H9 (cell line): ENCODE measurements at regions not wholly inside any gene's neighbourhood (a gene's known extent, or its start where the extent isn't known, plus 50 kb on each side); places are given as distances from the start of the nearest gene placed in this dataset.

Experiments
- DNase-seq: peaks from one replicate; pipeline ENCODE4 v3.0.0-alpha.2; 2017
- H2AFZ ChIP-seq: one replicate; pipeline ENCODE4 v1.6.1; 2013; ENCODE audit warnings: mild to moderate bottlenecking, low read length, control low read depth, moderate library complexity
- H2AK5ac ChIP-seq: 2 replicates; pipeline ENCODE4 v1.6.1; 2013; ENCODE audit warnings: low read length, control low read depth, mixed read lengths; ENCODE audit not compliant: insufficient read length
- H2BK120ac ChIP-seq: one replicate; pipeline ENCODE4 v1.6.1; 2013; ENCODE audit warnings: low read depth, mild to moderate bottlenecking, low read length, control low read depth, inconsistent platforms; ENCODE audit not compliant: poor library complexity, severe bottlenecking
- H2BK12ac ChIP-seq: 2 replicates; pipeline ENCODE4 v1.6.1; 2013; ENCODE audit warnings: low read length, control low read depth, mixed read lengths, low read depth; ENCODE audit not compliant: insufficient read length
- H2BK15ac ChIP-seq: 2 replicates; pipeline ENCODE4 v1.6.1; 2013; ENCODE audit warnings: low read depth, low read length, control low read depth
- H2BK20ac ChIP-seq: one replicate; pipeline ENCODE4 v1.6.1; 2013; ENCODE audit warnings: low read depth, mild to moderate bottlenecking, low read length, control low read depth, inconsistent platforms; ENCODE audit not compliant: poor library complexity, severe bottlenecking
- H2BK5ac ChIP-seq: 2 replicates; pipeline ENCODE4 v1.6.1; 2013; ENCODE audit warnings: low read length, control low read depth, mixed read lengths; ENCODE audit not compliant: insufficient read length
- H3K14ac ChIP-seq: 2 replicates; pipeline ENCODE4 v1.6.1; 2013; ENCODE audit warnings: low read length, control low read depth; ENCODE audit not compliant: insufficient read depth
- H3K18ac ChIP-seq: 2 replicates; pipeline ENCODE4 v1.6.1; 2013; ENCODE audit warnings: low read depth, mild to moderate bottlenecking, mixed read lengths, low read length, control low read depth; ENCODE audit not compliant: insufficient read length
- H3K23ac ChIP-seq: 2 replicates; pipeline ENCODE4 v1.6.1; 2013; ENCODE audit warnings: low read length, control low read depth, mixed read lengths, low read depth; ENCODE audit not compliant: insufficient read length
- H3K23me2 ChIP-seq: 2 replicates; pipeline ENCODE4 v1.6.1; 2013; ENCODE audit warnings: low read depth, mild to moderate bottlenecking, mixed read lengths, low read length, control low read depth; ENCODE audit not compliant: insufficient read length, poor library complexity, severe bottlenecking
- H3K27ac ChIP-seq: 2 replicates; pipeline ENCODE4 v1.5.1; 2013; ENCODE audit warnings: low read length, control low read depth, mixed read lengths, low read depth; ENCODE audit not compliant: insufficient read length
- H3K27me3 ChIP-seq: 2 replicates; pipeline ENCODE4 v1.6.1; 2013; ENCODE audit warnings: low read length, control low read depth, inconsistent platforms; ENCODE audit not compliant: insufficient read depth
- H3K4ac ChIP-seq: 2 replicates; pipeline ENCODE4 v1.6.1; 2013; ENCODE audit warnings: low read depth, mild to moderate bottlenecking, control low read depth, inconsistent platforms, low read length, moderate library complexity
- H3K4me1 ChIP-seq: 2 replicates; pipeline ENCODE4 v1.6.1; 2013; ENCODE audit warnings: low read length, control low read depth, inconsistent platforms; ENCODE audit not compliant: insufficient read depth
- H3K4me2 ChIP-seq: 2 replicates; pipeline ENCODE4 v1.6.1; 2013; ENCODE audit warnings: low read length, control low read depth, mixed read lengths; ENCODE audit not compliant: insufficient read length, insufficient read depth
- H3K56ac ChIP-seq: 2 replicates; pipeline ENCODE4 v1.6.1; 2013; ENCODE audit warnings: low read depth, mild to moderate bottlenecking, mixed read lengths, low read length, control low read depth; ENCODE audit not compliant: insufficient read length
- H3K79me1 ChIP-seq: 2 replicates; pipeline ENCODE4 v1.6.1; 2013; ENCODE audit warnings: low read depth, mild to moderate bottlenecking, moderate library complexity, low read length, control low read depth, inconsistent platforms; ENCODE audit not compliant: insufficient read depth, poor library complexity, severe bottlenecking
- H3K79me2 ChIP-seq: 2 replicates; pipeline ENCODE4 v1.6.1; 2013; ENCODE audit warnings: low read length, control low read depth, inconsistent platforms; ENCODE audit not compliant: insufficient read depth
- H3K9ac ChIP-seq: 2 replicates; pipeline ENCODE4 v1.6.1; 2013; ENCODE audit warnings: low read length, control low read depth, mixed read lengths; ENCODE audit not compliant: insufficient read length; ENCODE audit errors: extremely low read depth
- H3K9me3 ChIP-seq: one replicate; pipeline ENCODE4 v1.6.1; 2013; ENCODE audit warnings: low read depth, low read length, inconsistent platforms; ENCODE audit not compliant: control insufficient read depth
- H3T11ph ChIP-seq: one replicate; pipeline ENCODE4 v1.6.1; 2013; ENCODE audit warnings: mild to moderate bottlenecking, low read length, control low read depth, inconsistent platforms
- H4K20me1 ChIP-seq: one replicate; pipeline ENCODE4 v1.6.1; 2013; ENCODE audit not compliant: control insufficient read depth, insufficient read length, insufficient read depth
- H4K5ac ChIP-seq: 2 replicates; pipeline ENCODE4 v1.6.1; 2013; ENCODE audit warnings: low read depth, mild to moderate bottlenecking, mixed read lengths, low read length, control low read depth; ENCODE audit not compliant: insufficient read length
- H4K8ac ChIP-seq: replicated peaks from 2 replicates; pipeline ENCODE4 v1.6.1; 2013; ENCODE audit warnings: low read length, control low read depth, mixed read lengths, low read depth; ENCODE audit not compliant: insufficient read length
- H4K91ac ChIP-seq: 2 replicates; pipeline ENCODE4 v1.6.1; 2013; ENCODE audit warnings: low read depth, mild to moderate bottlenecking, moderate library complexity, mixed read lengths, low read length, control low read depth; ENCODE audit not compliant: insufficient read length
- H3K27ac Mint-ChIP-seq, 3 experiments: 2 replicates in 2 of 3; 3 replicates in 1 of 3; pipeline ENCODE4 v1.8.0; 2020 to 2021; ENCODE audit warnings: mixed read lengths in 3 of 3, mild to moderate bottlenecking in 1 of 3, moderate library complexity in 1 of 3
- H3K27me3 Mint-ChIP-seq: 2 replicates; pipeline ENCODE4 v1.8.0; 2021; ENCODE audit warnings: low read depth, mild to moderate bottlenecking, moderate library complexity, mixed read lengths
- H3K36me3 Mint-ChIP-seq, 3 experiments: 2 replicates in 2 of 3; 3 replicates in 1 of 3; pipeline ENCODE4 v1.8.0; 2020 to 2021; ENCODE audit warnings: low read depth in 3 of 3, mixed read lengths in 3 of 3; ENCODE audit not compliant: insufficient read depth in 1 of 3
- H3K4me1 Mint-ChIP-seq, 2 experiments: 2 replicates each; pipeline ENCODE4 v1.8.0; 2020; ENCODE audit warnings: mixed read lengths in 2 of 2
- H3K4me3 Mint-ChIP-seq, 2 experiments: 2 replicates in 1 of 2; 3 replicates in 1 of 2; pipeline ENCODE4 v1.8.0; 2020 to 2021; ENCODE audit warnings: mild to moderate bottlenecking in 2 of 2, mixed read lengths in 2 of 2, moderate library complexity in 1 of 2
- H3K9me3 Mint-ChIP-seq, 2 experiments: 2 replicates in 1 of 2; 3 replicates in 1 of 2; pipeline ENCODE4 v1.8.0; 2020; ENCODE audit warnings: mild to moderate bottlenecking in 2 of 2, mixed read lengths in 2 of 2, moderate library complexity in 1 of 2
- WGBS: extraction: QIAGEN DNeasy Blood & Tissue Kit; methylation state at CpG from one replicate; pipeline ENCODE4 v1.1.7; 2013; ENCODE audit warnings: missing lambda C conversion rate, low lambda C conversion rate, mixed read lengths; ENCODE audit not compliant: insufficient read length; ENCODE audit errors: extremely low coverage; 5-methylcytosine and 5-hydroxymethylcytosine counted together
- TF ChIP-seq, protein P1 (sequence below): fragments of 200-600 bp; sonication (generic); conservative IDR thresholded peaks from 3 replicates; pipeline ENCODE4 v1.8.0; 2021; ENCODE audit warnings: antibody characterized with exemption, mild to moderate bottlenecking

- H4K8ac ChIP-seq: no peak overlapping the region
- H3K23ac ChIP-seq: no peak overlapping the region
- no peak overlapping the region for H3K56ac ChIP-seq
- no peak overlapping the region for H2BK120ac ChIP-seq
- H2BK15ac ChIP-seq: no peak overlapping the region
- H3K36me3 Mint-ChIP-seq: peaks cover 0 to 2% (median 0%) of the 10 kb centered on the region in 3 experiments; a peak in 2 of 7 replicates
- H3K4me3 Mint-ChIP-seq: no peak overlapping the region
- H3K27me3 Mint-ChIP-seq: no peaks in the 10 kb centered on the region
- TF ChIP-seq, protein P1, sequence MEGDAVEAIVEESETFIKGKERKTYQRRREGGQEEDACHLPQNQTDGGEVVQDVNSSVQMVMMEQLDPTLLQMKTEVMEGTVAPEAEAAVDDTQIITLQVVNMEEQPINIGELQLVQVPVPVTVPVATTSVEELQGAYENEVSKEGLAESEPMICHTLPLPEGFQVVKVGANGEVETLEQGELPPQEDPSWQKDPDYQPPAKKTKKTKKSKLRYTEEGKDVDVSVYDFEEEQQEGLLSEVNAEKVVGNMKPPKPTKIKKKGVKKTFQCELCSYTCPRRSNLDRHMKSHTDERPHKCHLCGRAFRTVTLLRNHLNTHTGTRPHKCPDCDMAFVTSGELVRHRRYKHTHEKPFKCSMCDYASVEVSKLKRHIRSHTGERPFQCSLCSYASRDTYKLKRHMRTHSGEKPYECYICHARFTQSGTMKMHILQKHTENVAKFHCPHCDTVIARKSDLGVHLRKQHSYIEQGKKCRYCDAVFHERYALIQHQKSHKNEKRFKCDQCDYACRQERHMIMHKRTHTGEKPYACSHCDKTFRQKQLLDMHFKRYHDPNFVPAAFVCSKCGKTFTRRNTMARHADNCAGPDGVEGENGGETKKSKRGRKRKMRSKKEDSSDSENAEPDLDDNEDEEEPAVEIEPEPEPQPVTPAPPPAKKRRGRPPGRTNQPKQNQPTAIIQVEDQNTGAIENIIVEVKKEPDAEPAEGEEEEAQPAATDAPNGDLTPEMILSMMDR: no peak
- H3K4me1 Mint-ChIP-seq: 0 out of 4 replicates have a peak, but pooled peaks cover 0 to 2% of the 10 kb centered on the region in 2 experiments
- H3K79me1 ChIP-seq: no peaks in the 10 kb centered on the region
- H3K4ac ChIP-seq: no peak overlapping the region
- no peak overlapping the region for H3K9ac ChIP-seq
- H2BK20ac ChIP-seq: no peak overlapping the region
- H3T11ph ChIP-seq: no peak overlapping the region
- no peaks in the 10 kb centered on the region for H3K9me3 ChIP-seq
- WGBS: no CpG with 5 or more reads among the region's 1 CpG
- H2AK5ac ChIP-seq: no peak overlapping the region
- H4K5ac ChIP-seq: no peak overlapping the region
- no peaks in the 10 kb centered on the region for H3K27me3 ChIP-seq
- no peaks in the 10 kb centered on the region for H3K79me2 ChIP-seq
- H3K23me2 ChIP-seq: no peaks in the 10 kb centered on the region
- no peaks in the 10 kb centered on the region for H4K20me1 ChIP-seq
- no peak overlapping the region for H2BK12ac ChIP-seq
- no peak overlapping the region for H3K4me2 ChIP-seq
- H3K18ac ChIP-seq: no peak overlapping the region
- no peak overlapping the region for H2AFZ ChIP-seq
- H3K14ac ChIP-seq: no peak overlapping the region
- H2BK5ac ChIP-seq: no peak overlapping the region
- no peak overlapping the region for H3K27ac ChIP-seq
- no peak for DNase-seq
- H3K27ac Mint-ChIP-seq: no peak overlapping the region
- no peaks in the 10 kb centered on the region for H3K9me3 Mint-ChIP-seq
- H4K91ac ChIP-seq: no peak overlapping the region
- no peaks in the 10 kb centered on the region for H3K4me1 ChIP-seq
Measured at GRCh38 chr14:83289896-83290295, 1756.2 kb upstream of the SEL1L start.
